DMS53 treated with DMSO at 0.1 percent for 48 hours (cell line): ENCODE measurements at regions not wholly inside any gene's neighbourhood (a gene's known extent, or its start where the extent isn't known, plus 50 kb on each side); places are given as distances from the start of the nearest gene placed in this dataset.
"Not testable (repeated sequence)": the region's sequence is repeated elsewhere in the genome, so short reads cannot be mapped to it uniquely, and the experiment has no call there.

Experiments used
- DNase-seq: peaks from one replicate; lab custom pipeline; 2025; ENCODE audit not compliant: unreplicated experiment; lab: John Stamatoyannopoulos, UW

GRCh38 chr6:166806962-166807757, 149.2 kb downstream of the RNASET2 start:
- DNase-seq, result no peak

GRCh38 chr6:166806217-166806838, 150.0 kb downstream of the RNASET2 start:
- no peak for DNase-seq

- DNase-seq, result no peak
Observed at GRCh38 chr6:166803471-166803870, 152.9 kb downstream of the RNASET2 start.

GRCh38 chr6:166802401-166802800, 153.9 kb downstream of the RNASET2 start:
- DNase-seq, result no peak

GRCh38 chr6:166800137-166800536, 156.2 kb downstream of the RNASET2 start:
- DNase-seq, result no peak

- DNase-seq, result no peak
Observed at GRCh38 chr6:166798652-166799051, 157.7 kb downstream of the RNASET2 start.

- no peak for DNase-seq
Observed at GRCh38 chr6:166796610-166797009, 159.7 kb downstream of the RNASET2 start.

- no peak for DNase-seq
Observed at GRCh38 chr6:166795879-166796278, 160.5 kb downstream of the RNASET2 start.

GRCh38 chr6:166790808-166791207, 163.8 kb upstream of the RPS6KA2 start:
- not testable (repeated sequence) for DNase-seq

GRCh38 chr6:166788846-166789529, 161.9 kb upstream of the RPS6KA2 start:
- not testable (repeated sequence) for DNase-seq

- DNase-seq, result peak; percentile 34
Observed at GRCh38 chr6:166786704-166787293, 159.7 kb upstream of the RPS6KA2 start.

- no peak for DNase-seq
Observed at GRCh38 chr6:166785131-166785530, 158.1 kb upstream of the RPS6KA2 start.

GRCh38 chr6:166784691-166785090, 157.6 kb upstream of the RPS6KA2 start:
- DNase-seq, result no peak

- no peak for DNase-seq
Observed at GRCh38 chr6:166782520-166782919, 155.5 kb upstream of the RPS6KA2 start.

- DNase-seq, result no peak
Observed at GRCh38 chr6:166781331-166781730, 154.3 kb upstream of the RPS6KA2 start.

GRCh38 chr6:166779963-166780683, 153.1 kb upstream of the RPS6KA2 start:
- DNase-seq, result no peak

- DNase-seq, result no peak
Observed at GRCh38 chr6:166779381-166779780, 152.3 kb upstream of the RPS6KA2 start.

- DNase-seq, result no peak
Observed at GRCh38 chr6:166778776-166779175, 151.7 kb upstream of the RPS6KA2 start.

- DNase-seq, result no peak
Observed at GRCh38 chr6:166778046-166778445, 151.0 kb upstream of the RPS6KA2 start.

- no peak for DNase-seq
Observed at GRCh38 chr6:166777096-166777630, 150.1 kb upstream of the RPS6KA2 start.

GRCh38 chr6:166776571-166776970, 149.5 kb upstream of the RPS6KA2 start:
- DNase-seq, result no peak
